NCI-H226 (cell line): ENCODE measurements at regions not wholly inside any gene's neighbourhood (a gene's known extent, or its start where the extent isn't known, plus 50 kb on each side); places are given as distances from the start of the nearest gene placed in this dataset.
A peak's percentile ranks its signal among the peaks of the same experiment; 100 is the strongest.

Experiments used
- DNase-seq: peaks from one replicate; pipeline ENCODE4 v3.0.0-alpha.2; 2015

DNA sequence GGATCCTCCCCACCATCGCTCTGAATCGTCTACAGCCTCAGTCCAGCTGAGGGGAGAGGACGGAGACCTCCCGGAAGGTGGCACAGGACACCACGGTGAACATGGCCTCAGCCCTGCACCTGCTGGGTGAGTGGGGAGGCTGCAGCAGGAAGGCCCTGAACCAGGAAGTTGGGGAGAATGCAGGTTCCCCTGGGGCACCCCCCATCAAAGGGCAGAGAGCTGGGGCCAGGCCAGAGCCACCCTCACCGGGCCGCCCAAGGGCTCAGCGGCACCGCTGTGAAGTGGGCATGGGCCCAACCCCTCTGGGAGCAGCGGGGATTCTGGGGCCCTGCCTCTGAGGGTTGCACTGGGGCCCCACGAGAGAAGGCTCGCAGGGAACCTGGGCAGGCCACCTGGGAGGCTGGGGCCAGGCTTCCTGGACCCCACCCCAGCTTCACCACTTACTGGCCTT, 98.7 kb downstream of the MICALL2 start:
- DNase-seq = no peak

DNA sequence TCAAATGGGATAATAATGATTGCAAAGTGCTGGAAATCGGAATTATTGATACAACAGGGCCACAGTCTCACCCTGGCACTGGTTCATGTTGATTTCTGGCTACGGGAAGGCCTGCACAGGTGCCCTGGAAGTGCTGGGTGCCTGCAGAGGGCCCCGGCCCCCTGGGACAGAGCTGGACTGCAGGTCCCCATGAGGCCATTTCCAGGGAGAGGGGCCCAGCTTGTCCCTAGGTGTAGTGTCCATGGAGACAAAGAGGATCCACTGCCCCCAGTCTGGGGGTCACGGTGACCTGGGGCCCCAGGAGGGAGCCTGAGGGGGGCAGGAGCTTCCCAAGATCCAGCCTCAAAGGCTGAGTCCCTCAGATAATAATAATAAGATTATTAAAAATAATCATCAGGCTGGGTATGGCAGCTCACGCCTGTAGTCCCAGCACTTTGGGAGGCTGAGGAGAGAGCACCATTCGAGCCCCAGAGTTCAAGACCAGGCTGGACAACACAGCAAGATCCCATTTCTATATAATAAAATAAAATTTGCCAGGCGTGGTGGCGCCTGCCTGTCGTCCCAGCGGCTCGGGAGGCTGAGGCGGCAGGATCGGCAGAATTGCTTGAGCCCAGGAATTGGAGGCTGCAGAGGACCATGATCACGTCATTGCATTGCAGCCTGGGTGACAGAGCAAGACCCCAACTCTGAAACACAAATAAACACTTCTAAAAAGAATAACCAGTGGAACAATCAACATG, 98.1 kb downstream of the MICALL2 start:
- DNase-seq = no peak

DNA sequence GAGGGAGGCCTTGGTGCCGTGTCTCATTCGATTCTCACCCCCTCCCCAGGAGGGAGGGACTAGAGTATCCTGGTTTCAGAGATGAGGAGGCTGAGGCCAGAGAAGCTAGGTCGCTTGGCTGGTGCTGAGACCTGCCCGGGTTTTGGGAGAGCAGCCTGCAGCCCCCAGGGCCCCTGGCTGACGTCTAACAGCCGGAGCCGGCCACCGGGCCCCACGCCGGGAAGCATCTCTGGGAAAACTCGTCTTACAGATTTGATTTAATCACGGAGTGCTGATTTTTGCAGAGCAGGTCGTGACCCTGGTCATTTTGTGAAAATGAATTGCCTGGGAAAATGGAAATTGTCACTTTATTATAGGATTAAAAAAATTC, 97.5 kb downstream of the MICALL2 start:
- no peak for DNase-seq

DNA sequence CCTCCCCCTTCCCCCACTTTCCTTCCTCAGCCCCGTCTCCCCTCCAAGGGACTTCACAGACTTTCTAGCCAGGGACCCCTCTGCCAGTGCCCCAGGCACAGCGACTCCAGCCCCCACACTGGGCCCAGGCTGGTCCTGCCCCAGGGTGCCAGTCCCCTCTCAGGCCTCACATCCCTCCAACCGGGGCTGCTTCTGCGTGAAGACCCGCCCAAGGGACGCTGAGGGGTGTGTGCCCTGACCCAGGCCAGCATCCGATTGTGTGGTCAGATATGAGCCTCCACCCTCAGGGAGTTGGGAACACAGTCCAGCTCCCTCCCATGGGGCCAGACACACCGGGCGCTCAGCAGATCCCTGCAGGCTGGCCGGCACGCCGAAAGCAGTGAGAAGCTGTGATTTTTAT, 97.0 kb downstream of the MICALL2 start:
- no peak for DNase-seq

DNA sequence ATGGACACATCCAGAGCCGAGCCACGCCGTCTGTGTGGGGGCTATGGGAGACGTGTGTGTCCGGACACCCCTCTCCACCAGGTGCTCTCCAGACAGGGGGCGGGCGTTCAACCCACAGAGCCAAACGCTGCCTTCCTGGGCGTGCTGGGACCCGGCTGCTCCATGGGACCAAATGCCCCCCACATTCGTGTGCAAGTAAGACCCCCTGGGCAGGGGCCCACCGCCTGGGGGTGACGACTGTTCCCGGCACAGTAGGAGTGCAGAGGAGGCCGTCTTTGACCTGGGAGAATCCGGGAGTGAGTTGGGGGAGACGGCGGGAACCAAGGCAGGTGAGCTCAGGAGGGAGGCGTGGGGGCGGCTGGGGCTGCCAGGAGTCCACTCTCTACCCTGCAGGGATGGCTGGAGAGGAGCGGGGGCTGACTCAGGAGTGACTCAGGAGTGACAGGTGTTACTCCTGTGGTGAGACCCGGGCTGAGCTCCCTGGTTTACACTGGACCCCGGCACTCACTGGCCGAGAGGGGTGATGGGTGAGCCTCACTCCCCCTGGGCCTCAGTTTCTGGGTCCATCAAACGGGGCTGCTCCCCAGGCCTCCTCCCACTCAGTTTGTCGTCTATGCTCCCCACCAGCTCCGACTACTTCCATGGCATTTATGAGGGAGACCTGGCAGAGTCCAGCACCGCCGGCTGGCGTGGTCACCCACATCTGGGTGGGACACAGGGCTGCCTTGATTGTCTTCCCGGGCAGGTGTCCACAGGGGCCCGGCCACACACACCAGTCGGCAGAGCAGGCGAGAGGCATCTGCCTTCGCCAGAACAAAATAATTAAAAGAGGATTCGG, 95.0 kb downstream of the MICALL2 start:
- no peak for DNase-seq

DNA sequence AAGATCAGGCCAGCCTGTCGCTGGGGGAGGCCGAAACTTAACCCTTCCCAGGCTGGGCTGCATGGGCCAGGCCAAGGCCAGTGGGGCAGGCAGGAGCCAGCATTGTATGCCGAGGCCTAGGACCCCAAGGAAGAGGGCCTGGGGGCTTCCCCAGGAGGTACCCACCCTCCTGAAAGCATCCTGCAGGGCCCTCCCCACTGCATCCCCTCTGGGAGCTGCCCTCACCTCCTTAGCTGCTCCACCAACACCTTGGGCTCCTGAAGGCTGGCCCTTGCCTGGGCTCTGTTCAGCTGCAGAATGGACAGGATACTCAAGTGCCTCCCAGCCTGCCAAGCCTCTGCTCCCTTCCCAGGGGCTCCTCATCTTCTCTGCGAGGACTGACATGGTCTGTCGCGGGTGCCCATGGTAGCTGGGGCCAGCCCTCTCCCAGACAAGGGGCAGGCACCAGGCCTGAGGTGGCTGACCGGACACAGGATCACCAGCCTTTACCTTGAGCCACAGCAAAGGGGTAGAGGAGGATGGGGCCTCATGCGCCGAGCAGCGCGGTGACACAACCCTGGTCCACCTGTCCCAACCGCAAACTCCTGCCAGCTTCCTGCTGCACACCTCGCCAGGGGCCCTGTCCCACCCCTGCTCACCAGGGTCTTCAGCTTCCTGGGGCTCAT, 94.2 kb downstream of the MICALL2 start:
- DNase-seq = no peak

DNA sequence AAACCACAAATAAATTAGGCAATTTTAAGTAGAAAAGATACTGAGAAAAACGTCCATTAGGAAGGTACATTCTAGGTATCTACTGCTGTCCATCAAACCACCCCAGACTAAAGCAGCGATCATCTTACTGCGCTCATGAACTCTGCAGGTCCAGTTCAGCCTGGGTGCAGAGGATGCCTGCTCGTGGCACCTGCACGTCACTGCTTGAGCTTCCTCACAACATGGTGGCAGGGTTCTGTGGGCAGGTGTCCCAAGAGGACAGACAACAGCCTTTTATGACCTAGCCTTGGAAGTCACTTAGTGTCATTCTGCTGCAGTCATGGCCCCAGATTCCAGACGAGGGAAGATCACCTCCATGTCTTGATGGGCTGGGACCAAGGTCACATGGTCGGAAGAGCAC, 93.4 kb downstream of the MICALL2 start:
- no peak for DNase-seq

DNA sequence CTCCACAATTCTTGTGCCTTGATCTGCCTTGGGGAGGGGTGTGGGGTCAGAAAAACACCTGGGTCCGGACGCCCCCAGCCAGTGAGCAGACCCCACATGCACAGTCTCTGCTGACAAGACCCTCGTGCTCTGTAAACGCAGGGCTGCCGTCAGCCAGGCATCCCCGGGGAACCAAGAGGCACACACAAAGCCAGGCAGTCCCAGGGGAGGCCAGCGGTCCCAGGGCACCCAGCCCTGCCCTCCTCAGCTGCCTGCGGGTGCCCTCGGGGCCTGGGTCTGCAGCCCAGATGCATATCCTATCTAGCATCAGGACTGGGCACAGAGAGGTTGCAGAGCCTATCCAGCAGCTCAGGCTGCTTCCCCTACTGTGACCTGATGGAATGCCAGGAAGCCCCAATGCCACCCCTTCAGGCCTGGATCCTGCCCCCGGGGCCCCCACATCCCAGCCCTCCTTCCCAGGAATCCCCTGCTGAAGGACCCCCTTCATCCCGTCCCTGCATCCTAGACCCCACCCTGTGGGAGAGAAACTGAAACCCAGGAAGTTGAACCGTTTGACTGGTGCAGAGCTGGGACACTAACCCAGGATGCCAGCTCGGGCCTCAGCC, 92.4 kb downstream of the MICALL2 start:
- DNase-seq = no peak

DNA sequence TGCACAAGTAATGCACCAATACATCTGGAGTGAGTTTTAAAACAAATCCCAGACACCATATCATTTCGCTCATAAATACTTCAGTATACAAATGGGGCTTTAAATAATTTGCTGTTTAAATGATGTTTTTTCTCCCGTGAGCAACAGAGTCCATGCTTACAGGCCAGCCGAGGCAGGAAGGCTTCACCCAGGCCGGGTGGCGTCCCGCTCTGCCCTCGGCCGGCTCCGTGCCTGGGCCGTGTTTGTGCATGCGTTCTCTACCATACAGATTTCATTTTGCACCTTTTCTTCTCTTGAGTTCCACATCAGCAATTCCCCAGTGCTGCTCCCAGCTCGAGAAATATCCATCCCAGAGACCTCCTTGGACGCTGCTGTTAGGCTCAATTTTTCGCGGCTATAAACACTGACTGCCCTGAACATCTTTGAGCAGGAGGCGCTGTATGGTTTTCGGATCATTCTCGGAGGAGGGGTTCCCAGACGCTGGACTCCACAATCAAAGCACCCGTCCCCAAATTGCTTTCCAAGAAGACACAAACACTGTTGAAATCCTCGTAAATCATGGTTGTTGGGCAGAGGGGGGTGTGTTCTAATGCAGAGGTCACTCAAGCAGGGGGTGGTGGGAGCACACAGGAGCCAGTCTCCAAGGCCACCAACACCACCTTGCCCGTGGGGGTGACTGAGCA, 91.6 kb downstream of the MICALL2 start:
- no peak for DNase-seq

DNA sequence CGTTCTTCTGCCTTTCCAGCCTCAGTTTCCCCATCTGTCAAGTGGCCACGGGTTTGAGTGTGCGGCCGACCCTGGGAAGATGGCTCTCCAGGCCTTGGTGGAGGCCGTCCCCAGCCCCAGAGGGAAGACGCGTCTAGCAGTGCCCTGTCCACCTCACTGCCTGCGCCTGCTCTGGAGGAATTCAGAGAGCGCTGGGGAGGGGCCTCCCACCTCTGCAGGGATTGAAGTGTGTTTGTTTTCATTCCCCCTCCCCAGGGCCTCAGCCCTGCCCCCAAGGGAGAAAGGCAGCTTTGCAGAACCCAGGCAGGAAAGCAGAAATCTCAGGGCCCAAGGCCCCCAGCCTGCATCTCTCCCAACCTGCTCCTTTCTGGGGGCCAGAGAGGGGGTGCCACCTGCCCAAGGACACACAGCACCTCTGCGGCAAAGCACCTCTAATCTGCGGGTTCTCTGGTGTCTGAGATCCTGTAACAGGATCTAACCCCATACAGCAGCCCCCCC, 91.0 kb downstream of the MICALL2 start:
- DNase-seq = no peak

DNA sequence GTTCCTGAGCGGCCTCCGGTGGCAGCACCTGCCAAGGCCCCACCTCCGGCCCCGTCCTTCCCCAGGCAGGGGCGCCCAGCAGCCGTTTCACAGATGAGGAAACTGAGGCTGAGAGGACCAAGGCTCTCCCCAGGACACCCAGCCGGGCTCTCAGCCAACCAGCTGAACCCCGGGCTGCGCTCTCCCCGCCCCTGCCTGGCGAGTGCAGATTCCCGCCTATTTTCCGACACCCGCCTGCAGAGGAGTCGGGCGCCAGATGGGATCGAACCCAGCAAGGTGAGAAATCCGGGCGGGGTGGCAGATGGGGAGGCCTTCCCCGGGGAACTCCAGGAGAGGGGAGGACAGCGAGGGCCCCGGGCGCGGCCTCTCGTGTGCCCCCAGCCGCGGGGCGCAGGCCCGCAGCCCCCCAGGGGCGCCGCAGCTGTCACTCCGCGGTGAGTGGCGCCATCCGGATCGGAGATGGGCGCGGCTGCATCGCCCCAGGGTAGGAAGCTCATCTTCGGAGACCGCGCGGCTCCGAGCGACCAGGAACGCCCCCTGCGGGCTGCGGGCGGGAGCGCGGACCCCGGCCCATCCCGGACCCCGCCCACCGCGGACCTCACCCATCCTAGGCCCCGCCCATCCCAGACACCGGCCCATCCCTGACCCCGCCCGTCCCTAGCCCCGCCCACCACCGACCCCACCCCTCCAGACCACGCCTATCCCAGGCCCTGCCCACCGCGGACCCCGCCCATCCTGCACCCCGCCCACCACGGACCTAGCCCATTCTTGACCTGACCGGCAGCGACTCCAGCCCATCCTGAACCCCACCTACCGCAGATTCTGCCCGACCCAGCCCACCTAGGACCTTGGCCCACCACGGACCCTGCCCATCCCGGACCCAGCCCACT, 90.3 kb downstream of the MICALL2 start:
- peak; percentile 53 for DNase-seq

DNA sequence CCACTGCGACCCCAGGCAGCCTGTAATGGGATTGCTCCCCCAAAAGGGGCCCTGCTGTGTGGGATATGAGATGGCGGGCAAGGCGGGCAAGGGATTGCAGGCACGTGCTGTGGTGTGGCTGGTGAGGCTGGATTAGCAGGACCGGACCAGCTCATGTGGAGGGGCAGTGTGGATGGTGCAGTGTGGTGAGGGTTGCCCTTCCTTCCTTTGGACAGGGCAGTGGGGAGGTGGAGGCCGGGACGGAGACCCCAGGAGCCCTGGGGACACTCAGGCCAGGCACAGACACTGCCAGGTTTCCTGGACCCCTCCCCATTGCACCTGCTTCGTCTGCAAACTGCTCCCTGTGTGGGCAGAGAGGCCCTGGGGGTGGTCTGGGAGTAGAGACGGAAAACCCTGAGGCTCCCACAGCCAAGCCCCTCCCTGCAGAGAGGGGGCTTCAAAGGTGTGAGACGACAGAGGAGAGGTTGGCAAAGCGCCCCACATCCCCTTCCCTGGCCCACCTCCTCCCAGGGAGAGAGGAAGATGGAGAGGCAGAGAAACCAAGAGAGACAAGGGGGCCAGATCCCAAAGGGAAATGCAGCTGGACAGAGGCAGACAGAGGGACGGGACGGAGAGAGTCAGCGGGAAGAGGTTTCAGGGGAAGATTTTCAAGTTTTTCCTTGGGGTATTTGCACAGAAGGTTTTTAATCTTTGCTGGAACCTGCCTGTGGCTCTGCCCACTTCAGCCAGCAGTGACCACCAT, 89.2 kb downstream of the MICALL2 start:
- no peak for DNase-seq

DNA sequence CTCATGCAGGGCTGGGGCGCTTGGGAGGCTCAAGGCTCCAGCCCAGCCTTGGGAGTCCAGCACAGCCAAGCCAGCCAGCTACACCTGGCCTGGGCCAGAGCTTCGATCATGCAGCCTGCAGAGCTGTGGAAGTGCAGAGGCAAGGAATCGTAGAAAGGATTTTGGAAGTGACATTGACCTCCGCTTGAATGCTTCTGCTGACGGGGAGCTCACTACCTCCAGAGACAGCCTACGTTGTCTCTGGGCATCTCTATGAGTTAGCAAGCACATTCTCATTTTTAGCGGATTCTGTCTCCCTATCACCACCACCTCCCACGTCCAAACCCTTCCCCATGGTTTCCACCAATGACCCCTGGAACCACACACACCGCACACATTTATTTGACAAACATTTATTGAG, 88.5 kb downstream of the MICALL2 start:
- DNase-seq = no peak

DNA sequence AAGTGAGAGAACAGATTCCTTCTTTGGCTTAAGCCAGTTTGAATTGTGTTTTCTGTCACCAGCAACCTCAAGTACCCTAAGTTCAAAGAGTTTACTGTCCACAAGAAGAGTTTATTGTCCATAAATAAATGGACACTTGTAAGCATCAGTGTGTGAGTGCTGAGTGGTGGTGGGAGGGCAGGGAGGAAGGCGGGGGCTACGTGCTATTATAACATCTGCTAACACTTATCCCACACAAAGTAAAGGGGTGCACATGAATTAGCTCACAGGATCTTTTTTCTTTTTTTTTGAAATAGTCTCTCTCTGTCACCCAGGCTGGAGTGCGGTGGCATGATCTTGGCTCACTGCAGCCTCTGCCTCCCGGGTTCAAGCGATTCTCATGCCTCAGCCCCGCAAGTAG, 87.2 kb downstream of the MICALL2 start:
- no peak for DNase-seq

DNA sequence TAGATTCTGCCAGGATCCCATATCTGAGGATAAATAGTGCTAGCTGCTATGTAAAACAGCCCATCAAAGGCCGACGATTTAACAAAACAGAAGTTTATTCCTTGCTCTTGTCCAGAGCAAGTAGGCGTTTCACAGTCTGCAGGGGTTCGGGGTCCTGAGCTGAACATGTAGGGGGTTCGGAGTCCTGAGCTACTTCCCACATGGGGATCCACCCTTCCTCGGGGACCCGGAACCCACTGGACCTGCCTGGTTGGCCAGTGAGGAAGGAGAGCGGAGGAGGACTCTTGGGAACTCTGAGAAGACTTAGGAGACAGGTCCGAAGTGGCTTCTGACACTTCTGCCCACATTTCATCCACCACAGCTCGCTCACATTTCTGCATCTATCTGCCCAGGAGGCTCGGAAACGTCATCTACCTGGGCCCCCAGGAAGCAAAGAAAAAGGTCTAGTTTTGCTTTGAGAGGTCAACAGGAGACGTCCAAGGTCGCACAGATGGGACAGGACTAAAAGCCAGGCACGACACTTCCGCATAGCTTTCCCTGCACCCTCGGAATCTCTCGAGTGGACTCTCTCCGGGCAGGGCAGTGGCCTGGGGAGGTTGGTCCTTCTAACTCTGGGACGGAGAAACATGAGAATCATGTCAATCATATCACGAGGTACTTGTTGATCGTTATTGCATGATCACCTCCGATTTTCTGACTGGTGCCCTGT, 86.4 kb downstream of the MICALL2 start:
- DNase-seq = no peak

DNA sequence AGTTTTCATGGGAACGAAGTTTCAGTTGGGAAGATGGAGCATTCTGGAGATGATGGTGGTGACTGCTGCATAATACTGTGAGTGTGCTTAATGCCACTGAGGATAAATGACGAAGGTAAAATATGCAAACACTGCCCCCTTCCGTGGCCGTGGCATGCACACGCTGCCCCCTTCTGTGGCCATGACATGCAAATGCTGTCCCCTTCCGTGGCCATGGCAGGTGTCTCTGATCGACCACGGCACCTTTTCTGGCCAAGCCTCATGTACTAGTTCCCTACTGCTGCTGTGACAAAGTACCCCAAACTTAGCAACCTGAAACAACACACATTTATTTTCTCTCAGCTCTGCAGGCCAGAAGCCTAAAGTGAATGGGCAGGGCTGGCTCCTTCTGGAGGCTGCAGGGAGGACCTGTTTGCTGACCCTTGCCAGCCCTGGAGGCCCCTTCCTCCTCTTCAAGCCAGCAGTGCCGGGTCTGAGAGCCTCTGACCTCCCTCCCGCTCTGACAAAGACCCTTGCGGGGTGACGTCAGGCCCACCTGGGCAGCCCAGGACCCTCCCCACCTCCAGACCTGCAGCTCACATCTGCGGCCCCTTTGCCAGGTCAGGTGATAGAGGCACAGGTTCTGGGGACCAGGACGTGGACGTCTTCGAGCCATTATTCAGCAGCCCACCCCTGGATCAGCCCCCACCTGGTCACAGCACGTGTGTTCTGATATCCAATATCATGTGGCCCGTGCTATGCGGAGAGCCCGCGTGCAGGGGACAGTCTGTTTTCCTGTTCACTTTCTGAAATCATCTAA, 82.0 kb downstream of the MICALL2 start:
- no peak for DNase-seq

DNA sequence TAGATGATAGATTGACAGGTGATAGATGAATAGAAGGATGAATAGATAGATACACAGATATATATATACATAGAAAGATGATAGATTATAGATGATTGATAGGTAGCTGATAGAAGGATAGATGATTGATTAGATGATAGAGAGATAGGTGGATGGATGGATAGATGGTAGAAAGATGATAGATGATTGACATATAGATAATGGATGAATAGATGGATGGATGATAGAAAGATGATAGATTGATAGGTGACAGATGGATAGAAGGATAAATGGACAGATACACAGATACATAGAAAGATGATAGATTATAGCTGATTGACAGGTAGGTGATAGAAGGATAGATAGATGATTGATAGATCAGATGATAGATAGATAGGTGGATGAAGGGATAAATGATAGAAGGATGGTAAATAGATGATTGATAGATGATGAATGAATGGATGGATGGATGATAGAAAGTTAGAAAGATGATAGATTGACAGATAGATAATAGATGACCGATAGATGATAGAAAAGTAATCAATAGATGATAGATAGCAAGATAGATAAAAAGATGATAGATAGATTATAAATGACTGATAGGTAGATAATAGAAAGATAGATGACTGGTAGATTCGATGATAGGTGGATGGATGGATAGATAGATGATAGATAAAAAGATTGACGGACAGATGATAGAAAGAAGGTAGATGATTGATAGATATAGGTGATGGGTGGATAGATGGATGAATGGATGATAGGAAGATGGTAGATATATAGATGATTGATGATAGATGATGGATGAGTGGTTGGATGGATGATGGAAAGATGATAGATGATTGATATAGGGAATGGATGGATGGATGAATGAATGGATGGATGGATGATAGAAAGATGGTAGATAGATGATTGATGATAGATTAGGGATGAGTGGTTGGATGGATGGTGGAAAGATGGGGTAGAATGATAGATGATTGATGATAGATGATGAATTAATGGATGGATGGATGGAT, 80.4 kb downstream of the MICALL2 start:
- no peak for DNase-seq

DNA sequence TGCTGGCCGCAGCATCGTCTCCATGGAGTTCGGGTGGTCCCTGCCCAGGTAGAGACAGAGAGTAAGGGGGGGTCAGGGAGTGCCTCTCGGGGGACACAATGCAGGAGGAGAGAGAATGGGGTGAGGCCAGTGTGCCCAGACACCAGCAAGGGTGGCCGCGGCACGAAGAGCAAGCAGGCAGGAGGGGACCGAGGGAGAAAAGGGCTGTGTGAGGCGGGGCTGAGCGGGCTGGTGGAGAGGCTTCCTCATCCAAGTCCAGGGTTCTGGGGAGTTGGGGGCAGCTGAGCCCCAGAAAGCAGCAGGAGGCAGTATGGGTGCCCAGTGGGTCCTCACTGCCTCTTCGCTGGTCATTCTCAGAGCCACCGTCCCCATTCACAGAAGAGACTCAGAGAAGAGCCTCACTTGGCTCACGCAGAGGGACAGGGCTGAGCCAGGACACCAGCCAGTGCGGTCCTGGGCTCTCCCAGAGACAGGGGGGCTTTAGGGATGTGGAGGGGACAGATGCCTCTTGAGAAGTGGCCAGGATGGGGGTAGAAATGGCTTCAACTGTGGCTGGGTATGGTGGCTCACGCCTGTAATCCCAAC, 78.9 kb downstream of the MICALL2 start:
- DNase-seq = no peak
